ENCODE measurements at regions not wholly inside any gene's neighbourhood (a gene's known extent, or its start where the extent isn't known, plus 50 kb on each side); places are given as distances from the start of the nearest gene placed in this dataset.
"Not testable (repeated sequence)": the region's sequence is repeated elsewhere in the genome, so short reads cannot be mapped to it uniquely, and the experiment has no call there.

DNA sequence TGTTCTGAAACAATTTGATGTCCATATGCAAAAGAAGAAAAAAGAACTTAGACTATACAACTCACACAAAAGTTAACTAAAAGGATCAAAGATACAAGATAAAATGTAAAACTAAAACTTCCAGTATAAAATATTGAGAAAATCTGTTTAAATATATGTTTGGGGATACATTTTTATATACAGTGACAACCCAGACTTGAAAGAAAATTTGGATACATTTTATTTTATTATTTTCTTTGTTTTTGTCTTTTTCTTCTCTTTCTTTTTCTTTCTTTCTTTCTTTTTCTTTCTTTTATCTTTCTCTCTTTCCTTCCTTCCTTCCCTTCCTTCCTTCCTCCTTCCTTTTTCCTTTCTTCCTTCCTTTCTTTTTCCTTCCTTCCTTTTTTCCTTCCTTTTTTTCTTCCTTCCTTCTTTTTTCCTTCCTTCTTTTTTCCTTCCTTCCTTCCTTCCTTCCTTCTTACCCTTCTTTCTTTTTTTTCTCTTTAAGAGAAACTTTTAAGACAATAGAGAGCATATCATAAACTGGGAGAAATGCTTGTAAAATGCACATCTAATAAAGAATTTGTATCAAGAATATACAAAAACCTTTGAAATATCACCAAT, 954.5 kb upstream of the LRFN5 start:
- H3K4me1 ChIP-seq = no peaks in the 10 kb centered on the region
- H3K27me3 ChIP-seq = no peaks in the 10 kb centered on the region
- H3K4me3 ChIP-seq = no peak overlapping the region
- TF ChIP-seq POLR2A (IDR thresholded peaks at IDR 0.05) (no peak), CTCF (IDR thresholded peaks at IDR 0.05) (no peak), EP300 (IDR thresholded peaks at IDR 0.05) (no peak)
- no peak overlapping the region for H3K27ac ChIP-seq
- H3K9me3 ChIP-seq = no peaks in the 10 kb centered on the region
- H3K36me3 ChIP-seq = no peaks in the 10 kb centered on the region
- DNase-seq (ENCODE audit: low spot score in 2 of 2) = no peak

DNA sequence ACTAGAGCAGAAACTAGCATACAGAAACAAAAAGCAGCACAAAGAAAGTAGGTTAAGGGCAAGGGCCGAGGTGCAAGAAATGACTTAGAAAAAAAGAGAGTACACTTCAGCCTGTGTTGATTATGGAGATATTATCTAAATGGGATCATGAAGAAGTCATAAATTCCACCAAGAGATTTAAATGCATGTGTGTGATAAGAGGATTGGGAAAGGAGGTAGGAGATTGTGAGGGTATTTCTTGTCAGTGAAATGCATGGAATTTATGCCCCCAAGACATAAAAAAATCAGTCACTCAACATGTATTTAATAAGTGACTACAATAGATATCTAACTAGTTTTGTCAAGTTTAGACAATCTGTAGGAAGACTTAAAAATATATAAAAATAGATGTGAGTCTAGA, 976.2 kb upstream of the LRFN5 start:
- Histone ChIP-seq H3K27me3 (no peaks in the 10 kb centered on the region), H3K36me3 (no peaks in the 10 kb centered on the region), H3K27ac (no peak overlapping the region), H3K9me3 (no peaks in the 10 kb centered on the region), H3K4me3 (no peak overlapping the region), H3K4me1 (no peaks in the 10 kb centered on the region)
- 73 to 75% methylated on average over 1 of the region's 1 CpG for WGBS, 2 donors
- no peak for DNase-seq (ENCODE audit: low spot score in 2 of 2)
- TF ChIP-seq POLR2A (IDR thresholded peaks at IDR 0.05) (no peak), EP300 (IDR thresholded peaks at IDR 0.05) (no peak), CTCF (IDR thresholded peaks at IDR 0.05) (no peak)

DNA sequence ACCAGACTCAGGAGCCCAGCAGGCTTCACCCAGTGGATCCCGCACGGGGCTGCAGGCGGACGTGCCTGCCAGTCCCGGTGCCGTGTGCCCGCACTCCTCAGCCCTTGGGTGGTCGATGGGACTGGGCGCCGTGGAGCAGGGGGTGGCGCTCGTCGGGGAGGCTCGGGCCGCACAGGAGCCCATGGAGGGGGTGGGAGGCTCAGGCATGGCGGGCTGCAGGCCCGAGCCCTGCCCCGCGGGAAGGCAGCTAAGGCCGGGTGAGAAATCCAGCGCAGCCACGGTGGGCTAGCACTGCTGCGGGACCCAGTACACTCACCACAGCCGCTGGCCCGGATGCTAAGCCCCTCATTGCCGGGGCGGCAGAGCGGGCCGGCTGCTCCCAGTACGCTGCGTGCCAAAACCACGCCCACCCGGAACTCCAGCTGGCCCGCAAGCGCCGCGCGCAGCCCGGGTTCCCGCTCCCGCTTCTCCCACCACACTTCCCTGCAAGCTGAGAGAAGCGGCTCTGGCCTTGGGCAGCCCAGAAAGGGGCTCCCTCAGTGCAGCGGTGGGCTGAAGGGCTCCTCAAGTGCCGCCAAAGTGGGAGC, 977.0 kb upstream of the LRFN5 start:
- not testable (repeated sequence) for H3K27me3 ChIP-seq; H3K36me3 ChIP-seq; H3K9me3 ChIP-seq; H3K4me1 ChIP-seq; DNase-seq (ENCODE audit: low spot score in 2 of 2); H3K4me3 ChIP-seq; H3K27ac ChIP-seq
- WGBS, 2 donors = 97% methylated on average over 24 to 41 of the region's 44 CpGs

DNA sequence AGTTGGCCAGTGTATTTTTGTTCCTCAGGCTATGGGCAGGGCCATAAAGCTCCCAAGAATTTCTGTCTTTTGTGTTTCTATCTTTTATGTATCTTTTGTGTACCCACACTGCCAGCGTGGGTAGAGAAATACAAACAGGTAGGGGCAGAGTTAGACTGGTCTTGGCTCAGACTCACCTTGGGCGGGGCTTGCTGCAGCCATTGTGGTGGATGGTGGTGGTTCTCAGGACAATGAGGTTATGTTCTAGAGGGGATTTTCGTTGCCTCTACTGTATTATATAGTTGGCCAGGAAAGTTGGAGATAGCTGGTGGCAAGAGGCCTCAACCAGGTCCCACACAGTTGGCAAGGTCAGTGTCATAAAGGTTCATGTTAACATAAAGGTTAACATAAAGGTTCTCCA, 977.5 kb upstream of the LRFN5 start:
- H3K36me3 ChIP-seq = no peaks in the 10 kb centered on the region
- no peaks in the 10 kb centered on the region for H3K27me3 ChIP-seq
- no peak for DNase-seq (ENCODE audit: low spot score in 2 of 2)
- H3K9me3 ChIP-seq = no peaks in the 10 kb centered on the region
- no peak overlapping the region for H3K27ac ChIP-seq
- TF ChIP-seq POLR2A (IDR thresholded peaks at IDR 0.05) = no peak
- no peak for TF ChIP-seq EP300 (IDR thresholded peaks at IDR 0.05)
- no peak for TF ChIP-seq CTCF (IDR thresholded peaks at IDR 0.05)
- H3K4me1 ChIP-seq = no peaks in the 10 kb centered on the region
- 71 to 74% methylated on average over 3 of the region's 3 CpGs for WGBS, 2 donors
- no peak overlapping the region for H3K4me3 ChIP-seq

DNA sequence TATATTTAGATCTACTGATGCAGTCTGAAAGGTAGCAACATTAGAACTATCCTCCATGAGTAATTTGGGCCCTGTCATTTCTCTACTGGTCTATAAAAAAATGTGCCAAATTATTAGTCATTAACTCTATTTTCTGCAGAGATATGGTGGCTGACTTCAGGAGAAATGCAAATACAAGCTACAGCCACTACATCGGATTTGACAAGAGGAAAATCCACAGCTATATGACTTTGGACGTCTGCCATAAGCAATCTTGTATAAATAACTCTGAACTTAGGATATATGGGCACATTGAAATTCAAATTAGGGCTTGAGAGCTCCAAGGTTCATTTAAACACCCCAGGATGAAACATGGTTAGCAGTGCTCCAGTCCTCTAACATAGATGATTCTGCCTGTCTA, 983.0 kb upstream of the LRFN5 start:
- WGBS, 2 donors = 37 to 38% methylated on average over 2 of the region's 2 CpGs
- DNase-seq (ENCODE audit: low spot score in 2 of 2) = no peak

More for the DNA sequence above, 983.0 kb upstream of the LRFN5 start:
- Histone ChIP-seq H3K27ac (no peak overlapping the region), H3K4me1 (no peaks in the 10 kb centered on the region), H3K36me3 (no peaks in the 10 kb centered on the region), H3K4me3 (no peak overlapping the region), H3K27me3 (no peaks in the 10 kb centered on the region), H3K9me3 (no peaks in the 10 kb centered on the region)
- TF ChIP-seq EP300 (IDR thresholded peaks at IDR 0.05) (no peak), CTCF (IDR thresholded peaks at IDR 0.05) (no peak), POLR2A (IDR thresholded peaks at IDR 0.05) (no peak)
